AG10803 (cell line): ENCODE measurements at regions not wholly inside any gene's neighbourhood (a gene's known extent, or its start where the extent isn't known, plus 50 kb on each side); places are given as distances from the start of the nearest gene placed in this dataset.
A peak's percentile ranks its signal among the peaks of the same experiment; 100 is the strongest.
"Not testable (repeated sequence)": the region's sequence is repeated elsewhere in the genome, so short reads cannot be mapped to it uniquely, and the experiment has no call there.

ENCODE experiments used
- DNase-seq: peaks from one replicate; pipeline ENCODE4 v3.0.0; 2010; ENCODE audit warnings: low read depth
- H3K4me3 ChIP-seq: 2 replicates; pipeline ENCODE4 v1.5.1; 2011; ENCODE audit warnings: mild to moderate bottlenecking, low read length, control low read depth
- TF ChIP-seq, protein P1 (sequence below): conservative IDR thresholded peaks from 2 replicates; pipeline ENCODE4 v1.5.1; 2011; ENCODE audit warnings: mild to moderate bottlenecking, low read length, control low read depth, inconsistent platforms

DNA sequence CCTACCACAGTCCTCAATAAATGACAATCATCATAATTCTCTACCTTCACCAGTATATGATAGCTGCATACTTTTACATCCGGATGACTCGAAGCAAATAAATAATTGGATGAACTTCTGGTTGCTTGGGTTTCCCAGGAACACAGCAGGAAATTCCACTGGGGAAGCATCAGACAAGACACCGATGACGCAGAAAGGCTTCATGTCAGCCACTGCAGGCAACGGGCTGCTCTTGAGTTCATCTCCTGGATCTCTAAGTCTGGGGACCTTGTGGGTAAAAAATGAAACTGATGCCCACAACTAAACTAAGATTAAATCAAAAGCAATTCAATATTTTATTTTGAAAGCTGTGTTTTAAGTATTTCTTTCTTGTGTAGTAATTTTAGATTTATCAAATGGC is 472.1 kb upstream of the C16orf82 start:
- TF ChIP-seq, protein P1, sequence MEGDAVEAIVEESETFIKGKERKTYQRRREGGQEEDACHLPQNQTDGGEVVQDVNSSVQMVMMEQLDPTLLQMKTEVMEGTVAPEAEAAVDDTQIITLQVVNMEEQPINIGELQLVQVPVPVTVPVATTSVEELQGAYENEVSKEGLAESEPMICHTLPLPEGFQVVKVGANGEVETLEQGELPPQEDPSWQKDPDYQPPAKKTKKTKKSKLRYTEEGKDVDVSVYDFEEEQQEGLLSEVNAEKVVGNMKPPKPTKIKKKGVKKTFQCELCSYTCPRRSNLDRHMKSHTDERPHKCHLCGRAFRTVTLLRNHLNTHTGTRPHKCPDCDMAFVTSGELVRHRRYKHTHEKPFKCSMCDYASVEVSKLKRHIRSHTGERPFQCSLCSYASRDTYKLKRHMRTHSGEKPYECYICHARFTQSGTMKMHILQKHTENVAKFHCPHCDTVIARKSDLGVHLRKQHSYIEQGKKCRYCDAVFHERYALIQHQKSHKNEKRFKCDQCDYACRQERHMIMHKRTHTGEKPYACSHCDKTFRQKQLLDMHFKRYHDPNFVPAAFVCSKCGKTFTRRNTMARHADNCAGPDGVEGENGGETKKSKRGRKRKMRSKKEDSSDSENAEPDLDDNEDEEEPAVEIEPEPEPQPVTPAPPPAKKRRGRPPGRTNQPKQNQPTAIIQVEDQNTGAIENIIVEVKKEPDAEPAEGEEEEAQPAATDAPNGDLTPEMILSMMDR: no peak
- H3K4me3 ChIP-seq: no peak overlapping the region
- peak; percentile 5 for DNase-seq

DNA sequence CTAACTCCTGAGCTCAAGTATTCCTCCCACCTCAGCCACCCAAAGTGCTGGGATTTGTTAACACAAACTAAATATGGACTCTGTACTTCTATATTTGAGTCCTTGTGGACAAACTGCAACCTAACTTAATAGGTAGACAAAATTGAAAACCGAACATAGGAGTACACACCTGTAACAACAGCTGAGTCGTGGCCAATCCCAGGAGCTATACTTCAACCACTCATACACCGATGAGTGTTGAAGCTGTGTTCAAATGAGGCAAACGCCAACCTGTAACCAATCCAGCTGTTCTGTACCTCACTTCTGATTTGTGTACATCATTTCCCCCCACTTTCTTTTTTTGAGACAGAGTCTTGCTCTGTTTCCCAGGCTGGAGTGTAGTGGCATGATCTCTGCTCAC is 471.5 kb upstream of the C16orf82 start:
- TF ChIP-seq, protein P1: no peak
- no peak overlapping the region for H3K4me3 ChIP-seq
- DNase-seq: no peak

DNA sequence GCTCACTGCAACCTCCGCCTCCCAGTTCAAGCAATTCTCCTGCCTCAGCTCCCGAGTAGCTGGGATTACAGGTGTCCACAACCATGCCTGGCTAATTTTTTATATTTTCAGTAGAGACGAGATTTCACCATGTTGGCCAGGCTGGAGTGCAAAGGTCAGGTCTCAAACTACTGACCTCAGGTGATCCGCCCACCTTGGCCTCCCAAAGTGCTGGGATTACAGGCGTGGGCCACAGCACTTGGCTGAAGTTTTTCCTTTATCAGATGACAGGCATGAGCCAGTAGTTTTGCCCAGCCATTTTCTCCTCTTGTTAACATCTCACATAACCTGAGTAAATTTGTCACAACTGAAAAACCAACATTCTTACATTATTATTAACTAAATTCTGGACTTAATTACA is 470.7 kb upstream of the C16orf82 start:
- DNase-seq, H3K4me3 ChIP-seq: not testable (repeated sequence)

DNA sequence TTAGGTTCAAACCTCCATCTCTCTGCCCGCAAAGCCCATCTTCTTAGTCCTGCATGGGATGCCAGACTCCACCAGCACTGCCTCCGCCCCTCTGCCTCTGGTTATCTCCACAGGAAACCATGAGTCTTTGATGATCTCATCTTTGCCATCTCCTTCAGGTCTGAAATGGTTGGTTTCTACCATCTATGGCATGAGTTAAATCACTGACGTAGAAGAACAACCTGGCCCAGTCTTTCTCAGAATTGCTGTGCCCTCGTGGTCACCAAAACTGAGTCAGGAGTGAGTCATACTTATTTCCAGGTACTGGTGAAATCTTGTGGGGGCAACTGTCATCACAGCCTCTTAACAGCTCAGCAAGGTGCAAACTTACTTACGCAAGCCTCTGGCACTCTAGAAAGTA is 468.7 kb upstream of the C16orf82 start:
- no peak overlapping the region for H3K4me3 ChIP-seq
- TF ChIP-seq, protein P1: no peak
- DNase-seq: no peak

DNA sequence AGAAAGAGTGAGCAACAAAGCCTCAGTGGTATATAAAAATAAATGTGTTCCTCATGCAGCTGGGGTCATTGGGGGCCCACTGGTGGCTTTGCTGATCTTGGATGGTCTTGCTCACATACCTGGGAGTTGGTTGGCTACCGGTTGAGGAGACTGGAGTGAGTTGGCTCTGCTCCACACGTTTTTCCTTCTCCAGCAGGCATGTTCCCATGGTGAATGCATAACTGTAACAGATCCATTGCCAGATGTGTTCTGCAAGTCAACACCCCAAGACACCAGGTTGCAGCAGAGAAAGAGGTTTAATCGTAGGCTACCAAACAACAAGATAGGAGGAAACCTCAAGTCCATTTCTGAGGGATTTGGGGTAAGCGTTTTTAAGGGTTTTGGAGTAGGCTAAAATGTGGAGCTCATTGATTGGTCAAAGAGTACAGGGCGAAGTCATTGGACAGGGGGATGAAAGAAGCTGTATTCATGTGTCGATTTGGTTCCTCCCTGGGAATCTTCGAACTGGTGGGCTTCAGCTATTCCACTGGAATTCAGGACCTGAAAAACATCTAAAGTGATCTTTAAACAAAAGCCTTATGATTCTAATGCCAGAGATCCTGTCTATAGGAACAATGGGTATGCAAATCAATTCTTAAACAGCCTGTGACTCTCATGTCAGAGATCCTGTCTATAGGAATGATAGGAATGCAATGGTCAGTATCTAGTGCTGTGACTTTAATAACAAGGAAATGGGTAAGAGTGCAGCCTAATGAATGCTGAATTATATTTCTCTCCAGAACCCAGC is 467.5 kb upstream of the C16orf82 start:
- TF ChIP-seq, protein P1: no peak
- DNase-seq: no peak
- no peak overlapping the region for H3K4me3 ChIP-seq

DNA sequence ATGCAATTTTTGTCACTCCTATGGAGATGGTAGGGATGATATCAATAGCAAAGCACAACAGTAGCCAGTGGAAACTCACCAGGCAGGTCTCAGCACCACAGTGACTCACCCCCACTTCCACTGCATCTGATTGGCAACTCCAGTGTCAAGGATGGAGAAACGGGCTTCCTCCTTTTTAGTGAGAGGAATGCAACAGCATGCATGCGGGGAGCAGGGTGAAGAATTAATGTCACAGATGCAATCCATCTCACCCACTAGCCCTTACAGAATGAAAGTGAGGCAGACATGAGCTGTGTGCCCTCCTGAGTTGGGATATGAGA is 467.0 kb upstream of the C16orf82 start:
- DNase-seq: no peak
- TF ChIP-seq, protein P1: no peak
- no peak overlapping the region for H3K4me3 ChIP-seq

DNA sequence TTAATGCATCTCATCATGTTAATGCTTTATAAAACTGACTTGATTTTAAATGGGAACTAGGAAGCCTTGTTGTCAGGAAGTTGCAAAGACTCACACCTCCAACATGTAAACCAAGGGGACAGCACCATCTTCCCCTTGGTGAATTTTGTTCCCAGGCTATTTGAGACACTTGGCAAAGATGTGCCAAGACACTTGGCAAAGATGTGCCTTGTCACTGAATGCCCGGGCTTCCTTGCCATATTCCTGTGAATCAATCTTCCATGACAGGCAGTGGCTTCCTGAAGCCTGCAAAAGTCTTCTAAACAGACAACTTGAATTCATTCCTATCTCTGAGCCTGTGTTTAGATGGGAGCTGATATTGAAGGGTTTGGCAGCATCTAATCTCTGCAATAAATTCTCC is 465.4 kb upstream of the C16orf82 start:
- DNase-seq: no peak
- no peak overlapping the region for H3K4me3 ChIP-seq
- TF ChIP-seq, protein P1: no peak
